ENCODE measurements at regions not wholly inside any gene's neighbourhood (a gene's known extent, or its start where the extent isn't known, plus 50 kb on each side); places are given as distances from the start of the nearest gene placed in this dataset.

DNA sequence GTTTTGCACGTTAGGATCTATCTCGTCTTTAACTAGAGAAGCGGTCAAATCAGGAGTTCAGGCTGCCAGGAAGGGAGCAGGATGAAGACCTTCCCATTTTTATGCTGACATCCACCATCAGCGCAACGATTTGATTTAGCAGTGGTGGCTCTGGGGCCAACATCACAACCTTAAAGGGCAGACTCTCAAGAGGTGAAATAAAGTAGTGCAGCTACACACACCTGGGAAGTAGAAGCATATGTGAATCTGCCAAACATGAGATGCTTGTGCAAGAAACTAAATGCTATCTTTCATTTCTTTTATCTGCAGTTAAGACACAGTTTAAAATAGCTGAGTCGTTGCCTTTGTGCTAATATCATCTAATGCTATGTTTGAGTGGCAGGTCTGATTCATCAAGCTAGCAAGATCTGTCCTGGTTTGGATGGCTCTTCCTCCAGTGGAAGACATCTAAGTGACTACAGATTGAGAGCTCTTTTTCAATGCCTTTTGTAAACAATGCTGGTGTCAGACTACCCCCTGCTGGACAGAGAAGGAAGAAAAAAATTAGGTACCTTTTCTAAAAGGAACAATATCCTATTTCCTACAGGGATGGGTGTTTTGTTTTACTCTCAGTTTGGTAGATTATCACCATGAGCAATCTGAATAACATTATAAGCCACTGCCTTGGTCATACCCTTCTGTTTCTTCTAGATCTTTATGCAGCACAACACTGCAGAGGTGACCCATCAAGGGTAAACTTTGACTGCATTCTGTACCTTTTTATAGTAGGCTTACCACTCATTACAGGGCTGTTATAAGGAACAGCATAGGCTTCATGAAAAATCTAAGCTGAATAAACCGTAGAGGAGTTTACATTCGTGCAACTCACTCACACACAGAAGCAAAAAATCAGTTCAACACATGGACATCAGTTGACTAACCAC lies 171.6 kb upstream of the FBXL4 start:
- H3K9me3 ChIP-seq (ENCODE audit: low read depth, low read length, poor library complexity, severe bottlenecking): no peaks in the 10 kb centered on the region
- intact Hi-C loops (cut with micrococcal nuclease; ENCODE audit: unreplicated experiment): loop anchor here (5.0 kb wide), 1 partner anchor 272 kb away; no protein-coding TSS in a partner anchor
- peak; percentile 67 for DNase-seq (ENCODE audit: low spot score)
- no TSS peak for BruUV-seq (replicated peaks)
- no peaks in the 10 kb centered on the region for H3K4me1 ChIP-seq (ENCODE audit: insufficient read depth, low read length, poor library complexity, severe bottlenecking)
- H3K27me3 ChIP-seq (replicated peaks; ENCODE audit: insufficient read depth, low read depth, low read length, poor library complexity): no peaks in the 10 kb centered on the region
- H3K27ac ChIP-seq (ENCODE audit: low read depth, low read length, poor library complexity, severe bottlenecking): no peak overlapping the region
- no peaks in the 10 kb centered on the region for H3K36me3 ChIP-seq (ENCODE audit: insufficient read depth, low read length, poor library complexity, severe bottlenecking)
- no peak overlapping the region for H3K4me3 ChIP-seq (ENCODE audit: low read depth, low read length, poor library complexity, severe bottlenecking)
- TF ChIP-seq EZH2 (IDR thresholded peaks at IDR 0.05; ENCODE audit: borderline replicate concordance, low read depth, low read length, poor library complexity, severe bottlenecking): no peak
- TF ChIP-seq, protein P1, sequence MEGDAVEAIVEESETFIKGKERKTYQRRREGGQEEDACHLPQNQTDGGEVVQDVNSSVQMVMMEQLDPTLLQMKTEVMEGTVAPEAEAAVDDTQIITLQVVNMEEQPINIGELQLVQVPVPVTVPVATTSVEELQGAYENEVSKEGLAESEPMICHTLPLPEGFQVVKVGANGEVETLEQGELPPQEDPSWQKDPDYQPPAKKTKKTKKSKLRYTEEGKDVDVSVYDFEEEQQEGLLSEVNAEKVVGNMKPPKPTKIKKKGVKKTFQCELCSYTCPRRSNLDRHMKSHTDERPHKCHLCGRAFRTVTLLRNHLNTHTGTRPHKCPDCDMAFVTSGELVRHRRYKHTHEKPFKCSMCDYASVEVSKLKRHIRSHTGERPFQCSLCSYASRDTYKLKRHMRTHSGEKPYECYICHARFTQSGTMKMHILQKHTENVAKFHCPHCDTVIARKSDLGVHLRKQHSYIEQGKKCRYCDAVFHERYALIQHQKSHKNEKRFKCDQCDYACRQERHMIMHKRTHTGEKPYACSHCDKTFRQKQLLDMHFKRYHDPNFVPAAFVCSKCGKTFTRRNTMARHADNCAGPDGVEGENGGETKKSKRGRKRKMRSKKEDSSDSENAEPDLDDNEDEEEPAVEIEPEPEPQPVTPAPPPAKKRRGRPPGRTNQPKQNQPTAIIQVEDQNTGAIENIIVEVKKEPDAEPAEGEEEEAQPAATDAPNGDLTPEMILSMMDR (conservative IDR thresholded peaks at IDR 0.05; ENCODE audit: low read depth, low read length): peak; percentile 75
- ChIA-PET POLR2A (ENCODE audit: low non-redundant PET) (no interaction called here), CTCF (interaction anchor here (0.6 to 1.0 kb wide), 7 partner anchors 11 to 1639 kb away, joined by 3 to 5 read pairs (median 3); no protein-coding TSS in a partner anchor)

DNA sequence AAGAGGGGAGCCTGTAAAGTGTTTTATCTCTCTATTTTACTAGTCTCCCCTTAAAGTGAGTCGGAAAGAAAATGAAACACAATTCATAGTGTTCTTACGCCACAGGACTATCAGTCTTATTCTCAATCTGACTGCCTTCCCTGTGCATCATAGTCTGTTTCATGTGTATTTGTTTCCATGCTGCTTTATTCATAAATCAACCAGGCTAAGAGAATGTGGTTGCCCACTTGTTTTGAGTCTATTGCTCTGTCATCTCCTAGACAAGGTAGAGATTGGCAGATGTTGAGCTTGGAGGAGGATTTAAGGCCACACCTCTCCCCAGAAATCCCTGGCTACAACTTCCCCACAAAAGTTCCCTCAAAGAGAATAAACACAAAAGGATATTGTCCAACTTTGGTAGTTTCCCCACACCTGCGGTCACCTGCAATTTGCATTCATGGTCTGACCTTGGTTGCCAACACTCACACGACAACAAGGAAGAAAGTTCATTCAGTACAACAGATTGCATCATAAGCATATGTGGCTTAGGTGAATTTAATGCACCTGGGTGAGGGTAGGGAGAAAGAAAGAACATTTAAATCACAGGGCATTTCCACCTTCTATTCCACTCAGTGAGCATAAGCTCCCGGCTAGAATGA lies 167.1 kb upstream of the FBXL4 start:
- POLR2A ChIA-PET (ENCODE audit: low non-redundant PET): no interaction called here
- TF ChIP-seq, protein P1 (conservative IDR thresholded peaks at IDR 0.05; ENCODE audit: low read depth, low read length): no peak
- no peak for TF ChIP-seq EZH2 (IDR thresholded peaks at IDR 0.05; ENCODE audit: borderline replicate concordance, low read depth, low read length, poor library complexity, severe bottlenecking)
- intact Hi-C loops (cut with micrococcal nuclease; ENCODE audit: unreplicated experiment): loop anchor here (5.0 kb wide), 1 partner anchor 268 kb away; no protein-coding TSS in a partner anchor

GRCh38 chr6:99111590-99111989 lies 163.8 kb upstream of the FBXL4 start:
- Histone ChIP-seq H3K36me3 (ENCODE audit: insufficient read depth, low read length, poor library complexity, severe bottlenecking) (no peaks in the 10 kb centered on the region), H3K4me1 (ENCODE audit: insufficient read depth, low read length, poor library complexity, severe bottlenecking) (no peaks in the 10 kb centered on the region), H3K27me3 (replicated peaks; ENCODE audit: insufficient read depth, low read depth, low read length, poor library complexity) (no peaks in the 10 kb centered on the region), H3K9me3 (ENCODE audit: low read depth, low read length, poor library complexity, severe bottlenecking) (no peaks in the 10 kb centered on the region), H3K27ac (ENCODE audit: low read depth, low read length, poor library complexity, severe bottlenecking) (no peak overlapping the region), H3K4me3 (ENCODE audit: low read depth, low read length, poor library complexity, severe bottlenecking) (no peak overlapping the region)
- no peak for DNase-seq (ENCODE audit: low spot score)
- POLR2A ChIA-PET (ENCODE audit: low non-redundant PET): no interaction called here
- TF ChIP-seq, protein P1 (conservative IDR thresholded peaks at IDR 0.05; ENCODE audit: low read depth, low read length): no peak
- TF ChIP-seq EZH2 (IDR thresholded peaks at IDR 0.05; ENCODE audit: borderline replicate concordance, low read depth, low read length, poor library complexity, severe bottlenecking): no peak
- intact Hi-C loops (cut with micrococcal nuclease; ENCODE audit: unreplicated experiment): no loop called here
- BruUV-seq (replicated peaks): no TSS peak
- CTCF ChIA-PET: interaction anchor here (0.6 kb wide), 1 partner anchor 40 kb away, joined by 3 read pairs; no protein-coding TSS in a partner anchor

More for the DNA sequence above, 167.1 kb upstream of the FBXL4 start:
- Histone ChIP-seq H3K4me1 (ENCODE audit: insufficient read depth, low read length, poor library complexity, severe bottlenecking) (no peaks in the 10 kb centered on the region), H3K4me3 (ENCODE audit: low read depth, low read length, poor library complexity, severe bottlenecking) (no peak overlapping the region), H3K27me3 (replicated peaks; ENCODE audit: insufficient read depth, low read depth, low read length, poor library complexity) (no peaks in the 10 kb centered on the region), H3K9me3 (ENCODE audit: low read depth, low read length, poor library complexity, severe bottlenecking) (no peaks in the 10 kb centered on the region), H3K27ac (ENCODE audit: low read depth, low read length, poor library complexity, severe bottlenecking) (no peak overlapping the region), H3K36me3 (ENCODE audit: insufficient read depth, low read length, poor library complexity, severe bottlenecking) (no peaks in the 10 kb centered on the region)
- DNase-seq (ENCODE audit: low spot score): no peak
- CTCF ChIA-PET: no interaction called here
- no TSS peak for BruUV-seq (replicated peaks)

Measured in A673 (cell line).